H4 (cell line): ENCODE measurements at regions not wholly inside any gene's neighbourhood (a gene's known extent, or its start where the extent isn't known, plus 50 kb on each side); places are given as distances from the start of the nearest gene placed in this dataset.
"Not testable (repeated sequence)": the region's sequence is repeated elsewhere in the genome, so short reads cannot be mapped to it uniquely, and the experiment has no call there.

Source experiments
- DNase-seq: peaks from one replicate; pipeline ENCODE4 v3.0.0-alpha.2; 2015; ENCODE audit warnings: low spot score

DNA sequence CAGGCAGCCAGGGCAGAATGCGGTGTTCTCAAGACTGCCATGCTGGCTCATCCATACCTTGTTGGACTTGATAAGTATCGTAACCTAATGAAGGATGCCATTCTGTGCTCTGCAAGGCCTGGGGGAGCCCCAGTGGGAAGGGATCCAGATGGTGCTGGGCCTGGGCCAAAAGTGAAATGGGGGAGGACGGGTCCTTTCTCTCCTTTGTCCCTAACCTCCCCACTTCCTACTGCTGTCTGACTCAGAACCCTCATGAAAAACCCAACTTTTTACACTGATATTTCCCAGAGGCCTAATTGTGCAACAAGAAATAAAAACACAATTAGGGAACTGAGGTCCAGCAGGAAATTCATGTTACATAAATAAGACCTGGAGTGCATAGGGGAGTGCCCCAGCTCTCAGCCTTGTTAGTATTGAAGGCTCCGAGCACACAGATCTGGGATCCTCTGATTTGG, 193.7 kb upstream of the SVIL start:
- DNase-seq: no peak

DNA sequence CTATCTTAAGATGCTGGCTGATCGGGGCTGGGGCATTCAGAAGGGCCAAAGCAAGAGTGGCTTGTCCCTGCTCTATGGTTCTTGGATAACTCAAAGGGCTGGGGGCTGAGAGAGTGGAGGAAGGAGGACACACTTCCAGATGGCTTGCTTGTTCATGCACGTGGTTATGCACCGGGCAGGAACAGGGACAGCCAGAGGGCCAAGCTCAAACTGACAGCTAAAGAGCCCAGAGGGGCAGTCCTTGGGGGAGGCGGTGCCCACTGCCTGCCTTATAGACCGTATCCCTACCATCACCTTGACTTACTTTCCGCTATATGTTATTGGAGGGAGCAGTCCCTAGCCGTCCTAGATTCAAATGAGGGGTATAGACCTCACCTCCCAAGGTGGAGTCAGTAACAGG, 192.7 kb upstream of the SVIL start:
- no peak for DNase-seq

DNA sequence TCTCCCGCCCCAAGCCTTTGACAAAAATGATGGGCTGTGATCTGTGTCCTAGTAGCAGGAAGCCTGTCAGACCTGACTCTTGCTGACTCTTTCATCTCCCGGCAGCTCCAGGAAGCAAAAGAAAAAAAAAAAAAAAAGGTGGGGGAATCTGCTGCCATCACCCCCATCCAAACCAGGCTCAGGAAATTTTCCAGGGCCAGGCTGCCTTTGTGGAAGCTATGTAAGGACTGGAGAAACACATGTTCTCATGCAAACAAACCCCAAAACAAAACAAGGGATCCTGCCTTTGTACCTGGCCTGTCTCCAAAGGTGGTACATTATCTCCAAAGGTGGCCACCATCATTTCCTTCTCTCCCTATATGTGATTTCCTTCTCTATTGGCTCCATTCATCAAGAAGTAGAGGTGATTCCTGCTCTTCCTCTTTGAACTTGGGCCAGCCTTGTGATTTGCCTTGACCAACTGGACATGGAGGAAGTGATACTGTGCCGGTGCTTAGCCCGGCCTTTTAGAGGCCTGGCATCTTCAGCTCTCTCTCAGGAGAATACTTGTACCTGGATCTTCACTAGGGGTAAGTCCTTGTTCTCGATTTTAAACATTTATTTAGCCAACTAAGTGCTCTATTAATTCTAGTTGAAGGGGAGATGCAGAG, 192.2 kb upstream of the SVIL start:
- DNase-seq: no peak

DNA sequence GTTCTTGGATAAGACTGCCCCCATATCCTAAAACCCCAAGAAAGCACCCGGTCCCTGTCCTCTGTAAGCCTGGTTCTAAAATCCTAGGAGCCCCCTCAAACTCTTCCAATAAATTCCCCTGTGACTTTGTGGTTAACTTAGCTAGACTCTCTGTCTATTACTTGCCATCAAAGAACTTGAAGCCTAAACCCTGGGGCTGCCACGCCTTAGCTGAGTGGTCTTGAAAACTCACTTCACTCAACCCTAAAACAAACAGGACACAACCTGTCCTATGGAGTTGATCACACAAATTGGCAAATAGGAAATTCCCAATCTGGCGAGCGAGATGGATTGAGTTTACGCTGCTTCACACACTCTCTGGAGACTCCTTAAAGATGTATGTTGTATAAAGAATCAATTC, 191.4 kb upstream of the SVIL start:
- no peak for DNase-seq

DNA sequence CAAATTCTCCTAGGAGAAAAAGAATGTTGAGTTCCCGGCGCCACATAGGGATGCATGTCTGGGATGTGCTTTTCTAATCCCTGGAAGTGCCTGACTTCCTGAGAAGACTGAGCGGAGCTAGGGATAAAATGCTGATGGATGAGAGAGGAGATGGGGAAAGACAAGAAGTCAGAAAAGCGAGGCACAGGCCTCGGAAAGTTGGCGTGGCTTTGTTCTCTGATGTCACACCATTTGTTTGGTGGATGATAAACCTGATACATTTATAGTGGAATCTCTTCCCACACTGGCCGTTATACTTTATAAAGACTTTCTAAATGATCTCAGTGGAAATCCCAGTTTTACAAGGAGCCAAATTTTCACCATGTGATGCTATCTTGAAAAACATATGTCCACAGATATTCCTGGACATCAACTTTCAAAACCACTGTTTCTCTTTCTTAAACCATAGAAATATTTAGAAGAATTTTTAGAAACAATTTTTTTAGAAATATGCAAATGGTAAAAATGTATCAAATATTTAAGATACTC, 188.8 kb upstream of the SVIL start:
- no peak for DNase-seq

DNA sequence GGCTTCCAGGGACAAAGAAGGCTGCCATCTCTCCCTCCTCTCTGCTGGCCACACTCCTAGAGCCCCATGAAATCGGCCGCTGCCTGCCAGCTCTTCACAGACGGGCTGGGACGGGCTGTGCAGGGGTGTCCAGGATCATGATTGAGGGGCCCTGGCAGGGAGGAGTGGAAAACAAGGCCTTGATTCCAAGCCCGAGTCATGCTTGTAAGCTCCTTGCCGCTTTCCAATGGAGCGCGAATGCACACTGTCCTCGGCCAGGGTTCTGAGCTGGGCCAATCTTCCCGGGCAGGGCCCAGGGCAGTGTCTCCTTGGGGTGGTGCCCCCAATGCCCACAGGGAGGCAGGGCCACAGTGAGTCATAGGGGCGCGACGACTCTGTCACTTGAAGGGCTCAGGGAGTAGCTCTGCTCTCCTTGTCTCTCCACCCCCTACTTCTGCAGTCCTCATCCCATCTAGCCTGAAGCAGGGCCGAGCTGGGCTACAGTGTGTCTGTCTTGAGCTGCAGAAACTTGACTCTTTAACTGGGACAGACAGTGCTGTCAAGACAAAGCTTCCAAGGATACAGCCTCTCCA, 186.2 kb upstream of the SVIL start:
- DNase-seq: no peak

DNA sequence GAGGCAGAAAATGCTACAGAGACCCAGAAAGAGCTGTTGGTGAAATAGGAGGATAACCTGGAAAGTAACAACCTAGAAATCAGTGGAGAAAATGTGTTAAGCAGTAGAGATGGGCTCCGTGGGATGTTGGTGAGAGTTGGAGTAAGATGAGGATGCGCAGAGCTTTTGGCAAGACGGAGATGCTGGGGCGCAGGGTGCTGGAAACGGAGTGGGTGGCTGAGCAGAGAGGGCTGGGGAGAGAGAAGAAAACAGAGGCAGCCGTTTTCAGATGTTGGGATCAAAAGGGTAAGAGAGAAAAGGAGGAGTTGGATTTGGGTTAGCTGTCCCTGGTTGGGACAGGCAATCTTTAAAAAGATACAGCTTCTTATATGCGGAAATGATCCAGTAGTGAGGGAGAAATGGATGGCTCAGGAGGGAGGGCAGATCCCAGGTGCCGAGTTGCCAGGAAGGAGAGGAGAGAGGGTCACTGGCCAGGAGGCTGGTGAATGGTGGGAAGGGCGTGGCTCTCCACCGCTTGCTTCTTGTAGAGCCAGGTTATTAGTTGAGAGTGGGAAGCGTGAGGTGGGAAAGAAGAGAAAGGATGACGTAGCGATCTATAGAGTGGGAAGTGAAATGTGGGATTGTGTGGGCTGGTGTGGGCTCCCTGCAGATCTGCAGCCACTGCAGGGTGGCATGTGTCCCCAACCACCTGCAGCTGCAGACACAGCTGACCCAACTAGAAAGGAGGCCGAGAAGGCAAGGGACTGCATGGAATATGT, 182.2 kb upstream of the SVIL start:
- no peak for DNase-seq

DNA sequence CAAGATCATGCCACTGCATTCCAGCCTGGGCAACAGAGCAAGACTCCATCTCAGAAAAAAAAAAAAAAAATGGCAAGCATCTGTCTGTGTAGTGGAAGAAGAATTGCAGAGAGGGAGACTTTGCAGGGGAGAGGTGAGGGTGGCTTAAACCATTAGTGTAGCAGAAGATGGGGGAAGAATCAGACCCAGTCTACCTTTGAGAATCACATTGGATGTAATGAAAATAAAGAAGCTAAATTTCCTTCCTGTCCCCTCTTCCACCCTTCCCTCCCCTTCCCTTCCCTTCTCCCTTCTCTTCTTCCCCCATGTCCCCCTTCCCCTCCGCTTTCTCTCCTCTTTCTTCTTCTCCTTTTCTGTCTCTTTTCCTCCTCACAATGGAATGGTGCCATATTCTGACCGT, 180.8 kb upstream of the SVIL start:
- DNase-seq: no peak

DNA sequence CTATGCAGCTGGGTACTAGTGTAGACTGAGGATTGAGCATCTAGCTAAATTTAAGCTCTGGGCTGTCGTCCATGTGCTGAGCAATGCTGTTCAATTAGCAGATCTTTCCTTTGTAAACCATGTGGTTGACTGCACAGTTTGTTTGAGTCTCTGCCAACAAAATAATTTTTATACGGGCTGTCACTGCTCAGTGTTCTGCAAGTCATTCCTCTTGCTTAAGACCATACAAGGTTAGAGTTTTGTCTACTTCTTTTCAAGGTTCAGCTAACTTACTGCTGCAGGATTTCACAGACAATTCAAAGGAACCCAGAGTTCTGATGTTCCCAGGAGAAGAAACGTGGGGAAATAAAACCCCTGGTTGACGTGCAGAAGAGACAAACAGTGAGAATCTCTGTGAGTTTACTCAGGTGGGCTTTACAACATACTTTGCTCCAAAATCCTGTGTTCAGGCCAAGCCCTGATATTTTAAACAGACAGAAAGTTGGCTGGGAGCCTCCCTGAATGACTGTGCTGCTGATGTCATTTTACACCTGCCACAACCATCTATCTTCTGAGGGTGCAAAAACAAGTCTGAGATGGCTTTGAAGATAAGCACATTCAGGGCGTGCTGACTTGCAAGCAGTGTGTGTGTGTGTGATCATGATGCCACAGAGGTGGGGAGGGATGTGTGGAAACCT, 177.1 kb upstream of the SVIL start:
- DNase-seq: peak; percentile 91

DNA sequence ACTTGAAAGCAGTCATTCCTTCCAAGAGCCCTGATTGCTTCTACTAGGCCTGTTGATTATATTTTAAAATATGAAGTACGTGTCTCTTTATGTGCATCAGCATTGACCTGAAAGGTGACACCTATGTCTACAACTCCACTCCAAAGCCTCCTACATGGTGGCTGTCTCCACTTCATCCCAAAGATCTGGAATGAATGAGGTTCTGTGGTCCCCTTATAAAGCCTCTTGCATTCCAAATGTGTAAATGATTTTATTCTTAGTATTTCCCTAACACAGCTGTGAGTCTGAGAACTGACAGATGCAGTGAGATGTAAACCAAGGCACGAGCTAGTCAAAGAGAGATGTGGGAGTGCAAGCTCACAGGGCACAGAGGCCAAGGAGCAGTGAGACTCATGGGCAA, 176.0 kb upstream of the SVIL start:
- no peak for DNase-seq

DNA sequence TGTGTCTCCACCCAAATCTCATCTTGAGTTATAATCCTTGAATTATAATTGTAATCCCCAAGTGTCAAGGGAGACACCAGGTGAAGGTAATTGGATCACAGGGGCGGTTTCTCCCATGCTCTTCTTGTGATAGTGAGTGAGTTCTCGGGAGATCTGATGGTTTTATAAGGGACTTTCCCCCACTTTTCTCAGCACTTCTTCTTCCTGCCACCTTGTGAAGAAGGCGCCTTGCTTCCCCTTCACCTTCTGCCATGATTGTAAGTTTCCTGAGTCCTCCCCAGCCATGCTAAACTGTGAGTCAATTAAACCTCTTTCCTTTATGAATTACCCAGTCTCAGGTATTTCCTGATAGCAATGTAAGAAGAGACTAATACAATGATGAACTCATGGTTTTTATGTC, 175.5 kb upstream of the SVIL start:
- not testable (repeated sequence) for DNase-seq

DNA sequence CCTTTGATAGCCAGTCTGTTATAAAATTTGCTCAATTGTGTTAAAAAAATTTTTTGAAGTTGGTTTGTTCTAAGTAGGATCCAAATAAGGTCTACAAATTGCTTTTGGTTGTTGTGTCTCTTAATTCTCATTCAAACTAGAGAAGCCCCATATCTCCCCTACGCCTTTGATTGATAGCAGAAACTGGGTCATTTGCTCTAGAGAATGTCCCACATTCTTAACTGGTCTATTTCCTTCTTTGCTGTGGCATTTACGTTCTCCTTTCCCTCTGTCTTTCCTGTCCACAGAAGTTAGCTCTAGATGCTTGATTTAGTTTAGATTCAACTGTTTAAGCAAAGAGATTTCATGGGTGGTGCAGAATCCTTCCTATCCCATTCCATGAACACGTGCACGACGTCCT, 174.6 kb upstream of the SVIL start:
- no peak for DNase-seq

DNA sequence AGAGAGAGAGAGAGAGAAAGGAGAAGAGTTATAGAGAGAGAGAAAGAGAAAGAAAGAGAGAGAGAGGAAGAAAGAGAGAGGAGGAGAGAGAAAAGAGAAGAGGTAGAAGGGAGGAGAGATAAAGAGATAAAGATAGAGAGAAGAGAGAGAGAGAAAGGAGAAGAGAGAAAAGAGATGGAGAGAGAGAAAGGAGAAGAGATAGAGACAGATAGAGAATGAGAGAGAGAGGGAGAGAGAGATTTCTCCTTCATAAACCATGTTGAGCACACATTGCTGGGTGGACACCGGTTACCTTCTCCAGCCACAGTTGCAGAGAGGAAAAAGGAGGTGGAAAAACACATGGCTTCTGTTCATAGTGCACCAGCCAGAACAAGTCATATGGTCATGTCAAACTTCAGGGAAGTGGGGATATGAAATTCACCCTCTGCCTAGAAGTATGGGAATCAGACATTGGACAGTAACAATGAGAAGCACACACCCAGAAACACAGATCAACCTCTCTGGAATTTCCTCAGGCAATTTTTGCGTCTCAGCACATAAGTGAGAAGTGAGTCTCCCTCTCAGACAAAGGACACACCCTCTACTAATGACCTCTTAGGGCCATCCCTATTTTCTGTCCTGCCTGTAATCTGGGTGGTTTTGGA, 172.5 kb upstream of the SVIL start:
- DNase-seq: peak; percentile 30

DNA sequence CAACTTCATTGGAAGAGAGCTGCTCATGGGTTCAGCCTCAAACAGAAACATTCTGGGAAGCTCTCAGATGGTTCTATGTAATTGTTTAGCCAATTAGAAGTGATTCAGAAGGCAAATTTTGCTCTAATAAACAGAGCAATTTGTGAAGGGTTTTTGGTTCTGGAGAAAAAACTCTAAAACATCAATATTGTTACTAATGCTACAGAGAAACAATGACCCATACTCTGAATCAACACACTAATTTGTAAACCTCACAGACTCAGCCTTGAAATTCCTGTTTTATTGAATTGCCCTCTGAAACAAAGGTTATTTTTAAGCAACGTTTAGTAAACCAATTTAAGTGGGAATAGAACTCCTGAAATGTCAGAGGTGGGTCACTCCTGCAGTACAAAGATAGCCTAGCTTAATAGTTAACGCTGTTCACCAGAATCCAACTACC, 171.6 kb upstream of the SVIL start:
- no peak for DNase-seq

DNA sequence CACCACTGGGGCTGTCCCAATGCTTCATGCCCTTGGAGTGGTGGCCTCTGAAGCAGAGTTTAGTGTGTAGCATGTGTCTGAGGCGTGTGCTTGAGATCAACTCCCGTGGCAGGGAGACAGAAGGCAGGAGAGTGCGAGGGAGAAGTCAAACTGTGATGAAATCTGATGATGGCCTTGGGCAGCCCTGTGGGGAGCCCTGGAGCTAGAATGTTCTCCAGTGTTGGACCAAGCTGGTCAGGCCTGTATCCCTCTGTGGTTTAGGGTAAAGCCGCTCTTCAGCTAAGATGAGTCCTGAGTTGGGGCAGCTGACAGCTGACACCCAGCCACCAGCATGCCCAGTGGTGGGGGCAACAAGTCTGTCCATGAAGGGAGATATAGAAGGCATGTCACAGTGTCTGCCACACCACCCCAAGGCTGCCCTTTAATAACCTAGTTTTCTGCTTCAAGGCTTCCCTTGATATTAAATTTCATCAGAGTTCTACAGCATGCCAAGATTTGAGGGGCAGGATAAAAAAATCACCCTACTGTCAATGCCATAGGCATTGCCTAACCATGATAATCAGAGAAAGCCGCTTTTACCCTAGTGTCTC, 170.5 kb upstream of the SVIL start:
- no peak for DNase-seq

DNA sequence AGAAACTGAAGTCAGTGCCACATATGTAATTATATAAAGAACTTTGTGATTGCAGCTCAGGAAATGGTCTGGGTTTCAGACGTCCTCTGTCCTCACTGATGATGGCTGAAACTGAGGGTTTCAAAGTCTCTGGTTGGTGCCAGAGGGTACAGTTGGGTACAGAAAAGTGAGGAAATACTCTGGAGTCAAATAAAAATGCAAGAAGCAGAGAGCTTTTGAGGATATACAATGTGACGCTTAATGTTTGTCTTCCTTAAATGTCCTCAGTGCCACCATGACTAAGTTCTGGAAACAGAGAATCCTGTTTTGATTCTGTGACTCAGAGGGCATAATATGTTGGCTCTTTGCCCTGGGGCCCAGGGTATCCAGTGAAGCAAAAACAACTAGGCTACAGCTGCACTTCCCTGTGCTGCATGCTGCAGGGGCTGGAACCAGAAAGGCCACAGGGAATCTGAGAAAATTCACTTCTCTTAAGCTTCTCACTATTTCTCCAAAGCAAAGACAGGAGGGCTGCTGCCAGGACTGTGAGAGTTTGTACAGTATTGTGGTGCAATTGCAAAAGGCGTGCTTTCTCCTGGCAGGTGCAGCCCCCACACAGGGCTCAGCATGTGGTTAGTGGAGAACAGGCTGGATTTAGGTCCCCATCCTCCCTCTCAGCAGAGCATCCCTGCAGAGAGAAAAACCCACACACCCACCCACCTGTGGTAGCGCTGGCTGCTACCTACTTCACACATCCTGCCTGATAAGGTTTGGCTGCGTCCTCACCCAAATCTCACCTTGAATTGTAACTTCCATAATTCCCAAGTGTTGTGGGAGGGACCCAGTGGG, 169.5 kb upstream of the SVIL start:
- DNase-seq: peak; percentile 88

DNA sequence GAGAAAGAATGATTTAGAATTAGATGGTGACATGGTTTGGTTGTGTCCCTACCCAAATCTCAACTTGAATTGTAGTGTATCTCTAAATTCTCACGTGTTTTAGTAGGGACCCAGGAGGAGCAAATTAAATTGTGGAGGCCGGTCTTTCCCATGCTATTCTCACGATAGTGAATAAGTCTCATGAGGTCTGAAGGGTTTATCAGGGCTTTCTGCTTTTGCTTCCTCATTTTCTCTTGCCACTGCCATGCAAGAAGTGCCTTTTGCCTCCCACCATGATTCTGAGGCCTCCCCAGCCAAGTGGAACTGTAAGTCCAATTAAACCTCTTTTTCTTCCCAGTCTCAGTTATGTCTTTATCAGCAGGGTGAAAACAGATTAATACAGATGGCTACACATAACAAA, 167.4 kb upstream of the SVIL start:
- no peak for DNase-seq

DNA sequence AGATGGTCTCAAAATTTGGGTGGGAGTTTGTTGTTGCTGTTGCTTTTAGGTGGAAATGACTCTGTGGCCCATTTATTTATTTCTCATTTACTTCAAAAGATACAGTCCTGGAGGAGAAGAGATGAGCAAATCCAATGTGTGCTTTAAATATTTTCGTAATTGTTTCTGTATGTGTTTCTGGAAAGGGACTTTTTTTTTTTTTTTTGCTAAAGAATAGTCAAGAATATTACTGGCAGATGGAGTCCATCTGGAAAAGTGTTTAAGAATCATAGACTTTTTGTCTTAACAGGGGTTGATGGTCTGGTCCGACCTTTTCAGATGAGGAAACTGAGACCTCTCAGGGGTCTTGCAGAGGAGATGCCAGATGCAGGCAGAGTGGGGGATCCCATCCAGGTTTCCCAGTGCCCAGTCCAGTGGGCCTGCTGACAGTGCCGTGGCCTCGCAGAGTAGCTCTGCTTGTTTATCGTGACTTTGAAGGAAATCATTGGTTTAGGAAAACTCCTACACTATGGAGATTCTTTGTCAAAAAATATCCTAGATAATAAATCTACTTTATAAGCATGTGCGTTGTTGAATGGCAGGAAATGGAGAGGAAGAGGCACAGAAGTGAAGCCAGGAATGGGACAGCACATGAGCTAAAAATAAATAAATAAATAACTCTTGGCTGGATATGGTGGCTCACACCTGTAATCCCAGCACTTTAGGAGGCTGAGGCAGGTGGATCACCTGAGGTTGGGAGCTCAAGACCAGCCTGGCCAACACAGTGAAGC, 164.3 kb upstream of the SVIL start:
- no peak for DNase-seq

DNA sequence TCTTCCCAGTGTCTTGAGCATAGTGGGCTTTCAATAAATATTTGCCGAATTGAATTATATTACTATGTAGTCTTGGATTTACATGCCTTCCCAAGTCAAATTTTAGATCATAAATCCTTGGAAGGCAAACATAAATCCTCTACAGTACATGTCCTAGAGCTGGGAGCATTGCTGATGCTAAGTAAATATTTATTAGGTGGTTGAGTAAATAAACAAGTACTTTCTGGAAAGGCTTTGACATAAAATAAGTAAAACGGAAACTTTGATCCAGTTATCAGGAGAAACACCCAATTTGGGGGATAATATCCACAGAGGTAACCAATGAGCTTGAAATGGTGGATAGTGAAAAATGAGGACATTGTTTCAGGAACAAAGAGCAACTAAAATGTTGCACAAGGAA, 162.8 kb upstream of the SVIL start:
- no peak for DNase-seq

DNA sequence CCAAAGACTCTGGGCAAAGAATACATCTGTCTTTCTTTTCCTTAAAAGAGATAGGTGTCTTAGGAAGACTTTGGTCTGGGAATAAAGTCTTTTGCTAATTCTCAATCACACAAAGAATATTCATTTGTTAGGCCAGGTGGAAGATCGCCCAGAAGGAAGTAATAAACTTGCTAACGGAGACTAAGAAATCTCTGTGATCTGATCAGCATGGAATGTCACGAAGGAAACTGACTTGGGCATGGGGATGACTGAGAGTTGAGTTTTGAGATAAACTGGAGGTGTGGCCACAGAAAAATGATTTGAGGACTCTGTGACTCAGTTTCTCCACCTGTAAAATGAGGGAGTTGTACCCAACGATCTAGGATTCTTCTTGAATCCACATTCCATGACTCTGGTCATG, 161.1 kb upstream of the SVIL start:
- no peak for DNase-seq
